ENCODE measurements at regions not wholly inside any gene's neighbourhood (a gene's known extent, or its start where the extent isn't known, plus 50 kb on each side); places are given as distances from the start of the nearest gene placed in this dataset.

- ChIA-PET CTCF (interaction anchor here (1.2 kb wide), 1 partner anchor 23 kb away, joined by 3 read pairs; no protein-coding TSS in a partner anchor), POLR2A (no interaction called here)
- DNase-seq (ENCODE audit: extremely low spot score), result no peak
- TF ChIP-seq CTCF (IDR thresholded peaks at IDR 0.05; ENCODE audit: control extremely low read depth, extremely low read depth, low read depth, missing control alignments), result no peak
These were observed 740.4 kb downstream of the TUSC7 start for GRCh38 chr3:117450026-117450425.

- CTCF ChIA-PET, result no interaction called here
- POLR2A ChIA-PET, result no interaction called here
These were observed 744.7 kb downstream of the TUSC7 start for GRCh38 chr3:117454254-117454653.

DNA sequence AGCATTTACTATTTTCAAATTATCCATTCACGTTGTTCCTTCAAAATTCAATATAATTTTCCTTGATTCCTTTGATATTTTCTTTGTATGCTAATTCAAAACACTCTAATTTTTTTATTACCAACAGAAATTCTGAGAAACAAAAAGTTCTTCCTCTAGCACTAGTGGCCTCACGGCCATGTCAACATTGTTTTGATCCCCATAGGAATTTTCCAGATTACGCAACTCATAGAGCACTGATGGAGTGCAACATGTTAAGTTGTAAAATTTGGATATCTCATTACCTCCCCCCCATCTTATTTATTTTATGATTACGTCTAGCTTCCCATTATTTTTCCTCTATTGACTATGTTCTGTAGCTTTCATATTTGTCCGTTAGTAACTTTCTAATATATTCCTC, 745.3 kb downstream of the TUSC7 start:
- ChIA-PET POLR2A (no interaction called here), CTCF (interaction anchor here (1.1 to 1.2 kb wide), 2 partner anchors 12 to 28 kb away, joined by 3 read pairs; no protein-coding TSS in a partner anchor)
- DNase-seq (ENCODE audit: extremely low spot score), result no peak
- no peak for TF ChIP-seq CTCF (IDR thresholded peaks at IDR 0.05; ENCODE audit: control extremely low read depth, extremely low read depth, low read depth, missing control alignments)

More at GRCh38 chr3:117454254-117454653, 744.7 kb downstream of the TUSC7 start:
- DNase-seq (ENCODE audit: extremely low spot score), result no peak
- TF ChIP-seq CTCF (IDR thresholded peaks at IDR 0.05; ENCODE audit: control extremely low read depth, extremely low read depth, low read depth, missing control alignments), result no peak

DNA sequence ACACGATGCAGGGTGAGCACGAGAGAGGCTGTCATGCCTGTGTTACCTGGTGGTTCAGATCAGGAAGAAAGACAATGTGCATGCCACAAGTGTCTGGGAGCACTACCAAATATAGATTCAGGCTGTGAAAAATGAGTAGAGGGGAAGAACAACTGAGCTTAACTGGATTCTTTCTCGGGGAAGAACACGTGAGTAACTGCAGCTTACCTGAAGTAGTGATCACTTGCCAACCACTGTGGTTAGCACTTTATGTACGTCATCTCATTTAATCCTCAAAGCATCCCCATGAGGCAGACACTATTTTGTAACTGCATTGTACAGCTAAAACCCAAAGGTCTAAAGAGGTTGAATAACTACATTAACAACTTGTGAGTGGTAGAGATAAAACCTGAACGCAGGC, 746.2 kb downstream of the TUSC7 start:
- TF ChIP-seq CTCF (IDR thresholded peaks at IDR 0.05; ENCODE audit: control extremely low read depth, extremely low read depth, low read depth, missing control alignments), result no peak
- CTCF ChIA-PET, result interaction anchor here (1.1 to 1.2 kb wide), 3 partner anchors 11 to 29 kb away, joined by 3 read pairs; no protein-coding TSS in a partner anchor
- POLR2A ChIA-PET, result no interaction called here
- no peak for DNase-seq (ENCODE audit: extremely low spot score)

- ChIA-PET POLR2A (no interaction called here), CTCF (interaction anchor here (1.1 to 1.7 kb wide), 2 partner anchors 9 to 23 kb away, joined by 5 to 6 read pairs; no protein-coding TSS in a partner anchor)
- DNase-seq (ENCODE audit: extremely low spot score), result no peak
- no peak for TF ChIP-seq CTCF (IDR thresholded peaks at IDR 0.05; ENCODE audit: control extremely low read depth, extremely low read depth, low read depth, missing control alignments)
These were observed 753.9 kb downstream of the TUSC7 start for GRCh38 chr3:117463276-117464115.

DNA sequence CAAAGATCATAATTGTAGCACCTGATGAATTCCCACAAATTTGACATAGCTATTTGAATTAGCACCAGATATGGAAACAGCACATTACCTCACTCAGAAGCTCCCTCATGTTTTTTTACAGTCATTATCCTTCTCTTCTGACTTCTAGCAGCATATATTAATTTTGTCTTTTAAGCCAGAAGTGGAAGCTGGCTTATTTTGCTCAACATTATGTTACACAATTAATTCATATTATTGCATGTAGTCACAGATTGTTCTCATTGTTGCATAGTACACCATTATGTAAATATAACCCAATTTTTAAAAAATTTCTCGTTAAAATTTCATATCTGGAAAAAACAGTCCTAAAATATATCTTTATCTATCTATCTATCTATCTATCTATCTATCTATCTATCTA, 762.3 kb downstream of the TUSC7 start:
- TF ChIP-seq CTCF (IDR thresholded peaks at IDR 0.05; ENCODE audit: control extremely low read depth, extremely low read depth, low read depth, missing control alignments), result no peak
- ChIA-PET CTCF (interaction anchor here (0.8 to 2.6 kb wide), 2 partner anchors 8 to 28 kb away, joined by 3 to 6 read pairs; no protein-coding TSS in a partner anchor), POLR2A (no interaction called here)
- DNase-seq (ENCODE audit: extremely low spot score), result no peak
